ENCODE measurements at regions not wholly inside any gene's neighbourhood (a gene's known extent, or its start where the extent isn't known, plus 50 kb on each side); places are given as distances from the start of the nearest gene placed in this dataset.

DNA sequence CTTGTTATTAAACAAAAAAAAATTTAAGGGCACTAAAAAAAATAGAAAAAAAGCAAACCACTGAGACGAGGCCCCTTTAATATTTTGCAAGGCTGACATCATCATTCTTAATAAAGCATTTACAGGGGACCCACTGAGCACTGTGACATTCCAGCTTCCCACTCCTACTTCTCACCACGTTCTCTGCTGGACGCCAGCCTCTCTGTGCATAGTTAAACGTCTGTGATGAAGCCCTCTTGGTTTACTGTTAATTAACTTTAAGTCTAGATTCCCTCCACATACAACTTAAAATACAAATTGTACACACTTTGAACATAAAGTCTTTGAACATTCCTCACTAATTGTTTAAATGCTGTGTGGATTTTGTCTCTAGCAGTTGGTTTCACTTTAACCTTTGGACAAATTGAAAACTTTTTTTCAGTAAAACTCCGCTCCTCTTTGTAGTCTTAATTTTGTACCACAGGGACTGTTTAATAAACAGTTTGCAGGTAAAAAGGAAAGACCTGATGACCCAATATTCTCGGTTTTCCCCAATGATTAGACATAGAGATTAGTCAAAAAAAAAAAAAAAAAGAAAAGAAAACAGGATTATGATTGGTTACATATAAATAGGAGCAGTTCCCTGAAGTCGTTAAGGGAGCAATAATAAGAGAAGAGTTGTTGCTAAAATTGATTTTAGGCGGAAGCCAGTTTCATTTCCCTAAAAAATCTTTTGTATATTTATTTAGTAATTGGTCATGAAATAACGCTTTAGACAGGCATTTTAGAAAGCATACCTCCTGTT is 219.8 kb downstream of the MZT1 start:
- Histone ChIP-seq H3K4me2 (no peak overlapping the region), H4K20me1 (no peaks in the 10 kb centered on the region), H3K27ac (no peak overlapping the region), H3K4me3 (no peak overlapping the region), H3K9me3 (no peaks in the 10 kb centered on the region), H3K36me3 (no peaks in the 10 kb centered on the region), H3K9ac (no peak overlapping the region), H3K4me1 (no peaks in the 10 kb centered on the region), H3K27me3 (no peaks in the 10 kb centered on the region)
- TF ChIP-seq Cebpa-rat (IDR thresholded peaks at IDR 0.05) = no peak

DNA sequence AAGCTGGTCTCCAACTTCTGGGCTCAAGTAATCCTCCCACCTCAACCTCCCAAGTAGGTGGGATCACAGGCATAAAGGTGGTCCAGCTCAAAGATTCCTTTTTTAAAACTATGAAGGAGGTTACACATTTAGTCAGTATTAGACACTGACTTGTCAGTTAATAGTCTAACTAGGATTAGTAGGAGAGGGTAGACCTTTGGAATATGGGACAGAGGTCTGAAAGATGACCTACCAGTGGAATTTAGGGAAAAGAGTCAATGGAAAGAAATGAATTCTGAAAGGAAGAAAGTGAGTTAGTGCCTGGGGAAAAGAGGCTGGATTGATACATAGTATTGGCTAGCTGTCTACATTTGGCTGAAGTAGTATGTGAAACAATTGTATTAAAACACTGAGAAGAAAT is 220.7 kb downstream of the MZT1 start:
- Histone ChIP-seq H3K4me3 (no peak overlapping the region), H3K27me3 (no peaks in the 10 kb centered on the region), H3K9ac (no peak overlapping the region), H3K9me3 (no peaks in the 10 kb centered on the region), H4K20me1 (no peaks in the 10 kb centered on the region), H3K27ac (no peak overlapping the region), H3K36me3 (no peaks in the 10 kb centered on the region), H3K4me1 (no peaks in the 10 kb centered on the region), H3K4me2 (no peak overlapping the region)
- TF ChIP-seq Cebpa-rat (IDR thresholded peaks at IDR 0.05) = no peak

DNA sequence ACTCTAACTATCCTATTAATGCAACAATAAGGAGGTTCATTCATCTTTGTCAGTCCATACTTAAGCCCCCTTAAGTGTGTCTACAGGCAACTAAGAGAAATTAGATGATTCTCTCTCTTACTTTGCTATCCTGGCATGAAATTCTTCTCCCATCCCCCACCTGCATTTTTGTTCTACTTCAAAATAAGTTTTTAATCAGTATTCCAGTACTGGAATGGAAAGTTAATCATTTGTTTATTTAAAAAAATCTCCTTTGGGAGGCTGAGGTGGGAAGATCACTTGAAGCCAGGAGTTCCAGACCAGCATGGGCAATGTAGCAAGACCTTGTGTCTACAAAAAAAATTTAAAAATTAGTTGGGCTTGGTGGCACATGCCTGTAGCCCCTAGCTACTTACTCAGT is 222.1 kb downstream of the MZT1 start:
- no peak overlapping the region for H3K4me3 ChIP-seq
- no peaks in the 10 kb centered on the region for H3K4me1 ChIP-seq
- no peak overlapping the region for H3K4me2 ChIP-seq

DNA sequence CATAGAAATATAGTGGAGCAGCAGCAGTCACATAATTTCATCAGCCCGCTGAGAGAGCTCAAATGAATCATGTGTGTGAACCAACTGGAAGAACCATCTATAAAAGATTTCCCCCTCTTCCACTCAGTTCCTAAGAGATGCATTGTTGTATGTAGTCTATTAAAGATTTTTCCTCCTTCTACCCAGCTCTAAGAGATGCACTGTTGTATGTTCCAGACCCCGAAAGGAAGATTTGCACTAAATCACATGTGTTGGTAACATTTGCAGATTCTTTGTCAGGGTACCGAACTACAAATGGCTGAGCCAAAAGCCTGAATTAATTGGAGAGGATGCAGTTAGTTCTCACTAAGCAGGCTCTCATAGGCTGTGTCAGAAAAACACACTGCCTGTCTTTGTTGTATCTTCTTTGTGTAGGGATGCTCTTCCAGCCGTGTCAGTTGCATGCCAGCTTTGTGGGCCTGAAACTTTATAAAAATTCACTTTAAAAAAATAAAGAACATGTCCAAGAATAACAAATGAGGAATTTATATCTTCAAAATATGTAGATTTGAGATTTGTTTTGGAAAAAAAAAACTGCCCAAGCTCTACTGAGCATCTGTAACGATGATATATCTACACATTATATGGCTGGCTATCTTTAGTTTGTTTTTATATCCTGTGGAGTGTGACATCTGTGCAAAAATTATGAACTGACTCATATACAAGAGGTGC is 223.1 kb downstream of the MZT1 start:
- TF ChIP-seq Cebpa-rat (IDR thresholded peaks at IDR 0.05) = no peak
- Histone ChIP-seq H3K27me3 (no peaks in the 10 kb centered on the region), H3K27ac (no peak overlapping the region), H3K9ac (no peak overlapping the region), H3K4me2 (no peak overlapping the region), H3K36me3 (no peaks in the 10 kb centered on the region), H3K4me1 (no peaks in the 10 kb centered on the region), H4K20me1 (no peaks in the 10 kb centered on the region), H3K4me3 (no peak overlapping the region), H3K9me3 (no peaks in the 10 kb centered on the region)

More for the DNA sequence above, 222.1 kb downstream of the MZT1 start:
- Histone ChIP-seq H3K36me3 (no peaks in the 10 kb centered on the region), H3K9me3 (no peaks in the 10 kb centered on the region), H3K9ac (no peak overlapping the region), H3K27me3 (no peaks in the 10 kb centered on the region), H3K27ac (no peak overlapping the region), H4K20me1 (no peaks in the 10 kb centered on the region)
- TF ChIP-seq Cebpa-rat (IDR thresholded peaks at IDR 0.05) = no peak

DNA sequence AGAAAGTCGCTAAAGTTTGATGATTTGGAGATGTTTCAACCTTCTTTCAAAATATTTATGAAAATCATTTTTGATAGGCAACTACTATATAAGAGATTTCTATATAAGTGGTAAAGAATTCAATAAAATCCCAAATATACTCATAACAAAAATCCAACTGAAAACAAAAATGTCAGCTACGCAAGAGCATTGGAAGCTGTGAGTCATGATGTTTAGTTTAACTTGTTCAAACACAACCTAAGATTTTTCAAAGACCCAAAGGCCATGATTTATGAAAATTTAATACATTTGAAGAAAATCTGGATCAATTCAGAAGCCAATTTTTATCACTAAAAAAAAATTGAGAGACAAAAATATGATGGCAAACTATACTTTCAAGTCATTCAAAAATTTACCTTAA is 226.6 kb downstream of the MZT1 start:
- Histone ChIP-seq H3K27me3 (no peaks in the 10 kb centered on the region), H3K4me2 (no peak overlapping the region), H3K9me3 (no peaks in the 10 kb centered on the region), H3K9ac (no peak overlapping the region), H3K4me1 (no peaks in the 10 kb centered on the region), H3K4me3 (no peak overlapping the region), H3K27ac (no peak overlapping the region), H4K20me1 (no peaks in the 10 kb centered on the region), H3K36me3 (no peaks in the 10 kb centered on the region)
- no peak for TF ChIP-seq Cebpa-rat (IDR thresholded peaks at IDR 0.05)

DNA sequence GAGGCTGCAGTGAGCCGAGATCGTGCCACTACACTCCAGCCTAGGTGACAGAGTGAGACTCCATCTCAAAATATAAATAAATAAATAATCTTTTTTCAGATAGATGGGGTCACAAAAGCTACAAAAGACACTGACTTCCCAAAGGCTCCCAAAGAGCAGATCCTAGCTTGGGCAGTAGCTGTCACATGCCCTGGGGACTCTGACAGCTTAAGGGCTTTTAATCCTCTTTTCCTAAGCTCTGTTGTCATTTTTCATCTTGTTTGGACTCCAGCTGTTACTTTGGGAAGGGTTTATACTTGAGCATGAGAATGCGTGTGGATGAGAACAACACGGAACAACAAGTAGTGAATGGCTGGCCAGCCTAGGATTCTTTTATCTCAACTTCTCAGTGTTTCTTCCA is 231.7 kb downstream of the MZT1 start:
- Histone ChIP-seq H3K9ac (no peak overlapping the region), H4K20me1 (no peaks in the 10 kb centered on the region), H3K4me3 (no peak overlapping the region), H3K4me2 (no peak overlapping the region), H3K36me3 (no peaks in the 10 kb centered on the region), H3K9me3 (no peaks in the 10 kb centered on the region), H3K27ac (no peak overlapping the region), H3K27me3 (no peaks in the 10 kb centered on the region), H3K4me1 (no peaks in the 10 kb centered on the region)
- TF ChIP-seq Cebpa-rat (IDR thresholded peaks at IDR 0.05) = no peak

DNA sequence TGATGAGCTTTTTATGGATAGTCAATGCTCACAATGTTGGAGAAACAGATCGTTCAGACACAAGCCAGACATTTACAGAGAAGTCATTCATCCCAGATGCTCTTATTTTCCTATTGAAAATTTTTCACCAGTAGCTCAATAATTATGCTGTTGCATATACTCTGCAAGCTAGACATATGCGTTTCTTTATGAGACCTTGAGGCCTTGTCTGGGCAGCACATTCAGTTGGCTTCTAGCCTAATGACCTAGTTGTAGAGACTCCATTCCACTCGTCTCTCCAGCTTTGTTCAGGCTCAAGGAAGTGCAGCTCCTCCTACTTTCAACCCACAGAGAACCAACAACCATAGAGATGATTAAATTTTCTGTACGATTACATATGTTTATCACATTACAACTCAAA is 237.7 kb downstream of the MZT1 start:
- H3K9me3 ChIP-seq = no peaks in the 10 kb centered on the region
- no peaks in the 10 kb centered on the region for H4K20me1 ChIP-seq
- TF ChIP-seq Cebpa-rat (IDR thresholded peaks at IDR 0.05) = no peak

DNA sequence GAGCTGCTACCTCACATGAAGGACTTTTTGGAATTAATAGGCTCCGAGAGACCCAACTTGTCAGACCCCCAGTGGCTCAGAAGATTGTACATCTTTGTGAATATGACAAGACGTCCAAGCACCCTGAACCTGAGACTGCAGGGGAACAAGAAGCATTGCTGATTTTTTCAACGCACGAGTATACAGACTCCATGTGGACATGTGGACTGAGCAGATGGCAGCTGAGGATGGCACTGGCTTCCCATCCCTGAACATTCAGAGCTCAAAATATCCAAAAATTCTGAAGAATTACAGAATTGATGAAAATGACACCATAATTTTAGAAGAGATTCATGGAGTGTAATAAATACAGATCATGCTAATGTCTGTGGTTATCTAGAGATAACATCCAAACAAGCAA is 254.1 kb downstream of the MZT1 start:
- no peak for TF ChIP-seq Cebpa-rat (IDR thresholded peaks at IDR 0.05)
- no peaks in the 10 kb centered on the region for H3K4me1 ChIP-seq
- H3K4me2 ChIP-seq = no peak overlapping the region
- H3K36me3 ChIP-seq = no peaks in the 10 kb centered on the region
- H3K9me3 ChIP-seq = no peaks in the 10 kb centered on the region
- H3K9ac ChIP-seq = no peak overlapping the region
- no peaks in the 10 kb centered on the region for H3K27me3 ChIP-seq
- H3K27ac ChIP-seq = no peak overlapping the region
- no peaks in the 10 kb centered on the region for H4K20me1 ChIP-seq
- no peak overlapping the region for H3K4me3 ChIP-seq

More for the DNA sequence above, 237.7 kb downstream of the MZT1 start:
- H3K4me3 ChIP-seq = no peak overlapping the region
- no peak overlapping the region for H3K27ac ChIP-seq
- H3K36me3 ChIP-seq = no peaks in the 10 kb centered on the region
- no peak overlapping the region for H3K9ac ChIP-seq
- H3K4me2 ChIP-seq = no peak overlapping the region
- H3K27me3 ChIP-seq = no peaks in the 10 kb centered on the region
- no peaks in the 10 kb centered on the region for H3K4me1 ChIP-seq

DNA sequence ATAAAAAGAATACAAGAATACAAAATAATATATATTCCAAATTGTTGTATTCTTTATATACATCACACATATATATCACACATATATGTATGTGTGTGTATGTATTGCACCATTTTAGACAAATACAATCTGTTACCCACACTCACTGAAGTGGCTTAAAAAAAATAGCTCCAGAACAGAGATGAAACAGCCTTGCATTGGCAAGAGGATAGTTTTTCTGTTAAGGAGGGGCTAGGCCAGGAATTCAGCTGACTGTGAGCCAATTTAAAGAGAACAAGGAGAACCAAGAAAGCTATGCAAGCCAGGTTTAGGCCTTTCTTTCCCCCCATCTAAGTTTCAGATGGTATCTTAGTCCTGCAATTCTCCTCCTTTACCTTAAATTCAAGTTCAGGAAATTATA is 257.5 kb downstream of the MZT1 start:
- no peak overlapping the region for H3K4me3 ChIP-seq
- H3K27ac ChIP-seq = no peak overlapping the region
- TF ChIP-seq Cebpa-rat (IDR thresholded peaks at IDR 0.05) = no peak
- no peaks in the 10 kb centered on the region for H3K27me3 ChIP-seq
- no peaks in the 10 kb centered on the region; the same call in 1 of the 2 replicates for H3K4me1 ChIP-seq
- no peaks in the 10 kb centered on the region for H3K9me3 ChIP-seq
- no peaks in the 10 kb centered on the region for H3K36me3 ChIP-seq
- H4K20me1 ChIP-seq = no peaks in the 10 kb centered on the region
- H3K9ac ChIP-seq = no peak overlapping the region
- no peak overlapping the region for H3K4me2 ChIP-seq

DNA sequence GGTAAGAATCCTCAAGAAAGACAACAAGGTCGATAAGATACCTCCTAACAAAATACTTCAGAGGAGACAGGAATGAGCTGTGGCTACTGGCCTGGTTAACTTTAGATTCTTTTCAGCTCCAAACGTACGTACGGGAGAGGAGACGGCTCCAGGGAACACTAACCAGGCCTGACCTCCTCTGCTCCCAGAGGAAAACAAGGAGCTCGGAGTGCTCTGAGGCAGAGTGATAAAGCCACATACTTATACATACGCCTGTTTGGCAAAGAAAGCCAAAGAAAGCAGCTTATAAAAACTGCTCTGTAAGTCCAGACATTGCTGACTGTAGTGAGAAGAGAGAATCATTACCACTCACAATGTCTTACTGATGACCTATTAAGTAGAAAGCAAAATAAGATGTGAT is 263.9 kb downstream of the MZT1 start:
- no peak for TF ChIP-seq Cebpa-rat (IDR thresholded peaks at IDR 0.05)
- Histone ChIP-seq H3K4me3 (no peak overlapping the region), H3K27ac (no peak overlapping the region), H3K4me2 (no peak overlapping the region), H3K9me3 (no peaks in the 10 kb centered on the region), H3K36me3 (no peaks in the 10 kb centered on the region), H3K4me1 (no peaks in the 10 kb centered on the region; the same call in 1 of the 2 replicates), H3K27me3 (no peaks in the 10 kb centered on the region), H4K20me1 (no peaks in the 10 kb centered on the region), H3K9ac (no peak overlapping the region)

All from BLaER1 (cell line).